ENCODE measurements at regions not wholly inside any gene's neighbourhood (a gene's known extent, or its start where the extent isn't known, plus 50 kb on each side); places are given as distances from the start of the nearest gene placed in this dataset.

DNA sequence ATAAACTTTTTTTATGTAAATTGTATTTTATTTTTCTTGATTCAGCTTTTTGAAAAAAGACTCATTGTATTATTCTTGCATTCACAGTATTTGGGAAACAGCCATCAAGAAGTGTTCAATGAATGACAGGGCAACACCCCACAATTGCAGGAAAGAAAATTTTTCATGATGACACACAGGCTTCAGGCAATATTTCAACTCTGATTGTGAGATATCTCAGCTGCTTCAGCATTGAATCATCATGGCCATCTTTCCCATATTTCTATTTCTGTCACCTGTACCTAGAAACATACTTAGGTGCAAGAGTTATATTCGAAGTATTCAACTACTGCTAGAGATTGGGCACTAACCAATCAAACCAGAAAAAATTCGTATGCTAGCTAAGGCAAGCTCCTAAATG, 446.0 kb downstream of the ISL1 start (continued):
- TF ChIP-seq, protein P1, sequence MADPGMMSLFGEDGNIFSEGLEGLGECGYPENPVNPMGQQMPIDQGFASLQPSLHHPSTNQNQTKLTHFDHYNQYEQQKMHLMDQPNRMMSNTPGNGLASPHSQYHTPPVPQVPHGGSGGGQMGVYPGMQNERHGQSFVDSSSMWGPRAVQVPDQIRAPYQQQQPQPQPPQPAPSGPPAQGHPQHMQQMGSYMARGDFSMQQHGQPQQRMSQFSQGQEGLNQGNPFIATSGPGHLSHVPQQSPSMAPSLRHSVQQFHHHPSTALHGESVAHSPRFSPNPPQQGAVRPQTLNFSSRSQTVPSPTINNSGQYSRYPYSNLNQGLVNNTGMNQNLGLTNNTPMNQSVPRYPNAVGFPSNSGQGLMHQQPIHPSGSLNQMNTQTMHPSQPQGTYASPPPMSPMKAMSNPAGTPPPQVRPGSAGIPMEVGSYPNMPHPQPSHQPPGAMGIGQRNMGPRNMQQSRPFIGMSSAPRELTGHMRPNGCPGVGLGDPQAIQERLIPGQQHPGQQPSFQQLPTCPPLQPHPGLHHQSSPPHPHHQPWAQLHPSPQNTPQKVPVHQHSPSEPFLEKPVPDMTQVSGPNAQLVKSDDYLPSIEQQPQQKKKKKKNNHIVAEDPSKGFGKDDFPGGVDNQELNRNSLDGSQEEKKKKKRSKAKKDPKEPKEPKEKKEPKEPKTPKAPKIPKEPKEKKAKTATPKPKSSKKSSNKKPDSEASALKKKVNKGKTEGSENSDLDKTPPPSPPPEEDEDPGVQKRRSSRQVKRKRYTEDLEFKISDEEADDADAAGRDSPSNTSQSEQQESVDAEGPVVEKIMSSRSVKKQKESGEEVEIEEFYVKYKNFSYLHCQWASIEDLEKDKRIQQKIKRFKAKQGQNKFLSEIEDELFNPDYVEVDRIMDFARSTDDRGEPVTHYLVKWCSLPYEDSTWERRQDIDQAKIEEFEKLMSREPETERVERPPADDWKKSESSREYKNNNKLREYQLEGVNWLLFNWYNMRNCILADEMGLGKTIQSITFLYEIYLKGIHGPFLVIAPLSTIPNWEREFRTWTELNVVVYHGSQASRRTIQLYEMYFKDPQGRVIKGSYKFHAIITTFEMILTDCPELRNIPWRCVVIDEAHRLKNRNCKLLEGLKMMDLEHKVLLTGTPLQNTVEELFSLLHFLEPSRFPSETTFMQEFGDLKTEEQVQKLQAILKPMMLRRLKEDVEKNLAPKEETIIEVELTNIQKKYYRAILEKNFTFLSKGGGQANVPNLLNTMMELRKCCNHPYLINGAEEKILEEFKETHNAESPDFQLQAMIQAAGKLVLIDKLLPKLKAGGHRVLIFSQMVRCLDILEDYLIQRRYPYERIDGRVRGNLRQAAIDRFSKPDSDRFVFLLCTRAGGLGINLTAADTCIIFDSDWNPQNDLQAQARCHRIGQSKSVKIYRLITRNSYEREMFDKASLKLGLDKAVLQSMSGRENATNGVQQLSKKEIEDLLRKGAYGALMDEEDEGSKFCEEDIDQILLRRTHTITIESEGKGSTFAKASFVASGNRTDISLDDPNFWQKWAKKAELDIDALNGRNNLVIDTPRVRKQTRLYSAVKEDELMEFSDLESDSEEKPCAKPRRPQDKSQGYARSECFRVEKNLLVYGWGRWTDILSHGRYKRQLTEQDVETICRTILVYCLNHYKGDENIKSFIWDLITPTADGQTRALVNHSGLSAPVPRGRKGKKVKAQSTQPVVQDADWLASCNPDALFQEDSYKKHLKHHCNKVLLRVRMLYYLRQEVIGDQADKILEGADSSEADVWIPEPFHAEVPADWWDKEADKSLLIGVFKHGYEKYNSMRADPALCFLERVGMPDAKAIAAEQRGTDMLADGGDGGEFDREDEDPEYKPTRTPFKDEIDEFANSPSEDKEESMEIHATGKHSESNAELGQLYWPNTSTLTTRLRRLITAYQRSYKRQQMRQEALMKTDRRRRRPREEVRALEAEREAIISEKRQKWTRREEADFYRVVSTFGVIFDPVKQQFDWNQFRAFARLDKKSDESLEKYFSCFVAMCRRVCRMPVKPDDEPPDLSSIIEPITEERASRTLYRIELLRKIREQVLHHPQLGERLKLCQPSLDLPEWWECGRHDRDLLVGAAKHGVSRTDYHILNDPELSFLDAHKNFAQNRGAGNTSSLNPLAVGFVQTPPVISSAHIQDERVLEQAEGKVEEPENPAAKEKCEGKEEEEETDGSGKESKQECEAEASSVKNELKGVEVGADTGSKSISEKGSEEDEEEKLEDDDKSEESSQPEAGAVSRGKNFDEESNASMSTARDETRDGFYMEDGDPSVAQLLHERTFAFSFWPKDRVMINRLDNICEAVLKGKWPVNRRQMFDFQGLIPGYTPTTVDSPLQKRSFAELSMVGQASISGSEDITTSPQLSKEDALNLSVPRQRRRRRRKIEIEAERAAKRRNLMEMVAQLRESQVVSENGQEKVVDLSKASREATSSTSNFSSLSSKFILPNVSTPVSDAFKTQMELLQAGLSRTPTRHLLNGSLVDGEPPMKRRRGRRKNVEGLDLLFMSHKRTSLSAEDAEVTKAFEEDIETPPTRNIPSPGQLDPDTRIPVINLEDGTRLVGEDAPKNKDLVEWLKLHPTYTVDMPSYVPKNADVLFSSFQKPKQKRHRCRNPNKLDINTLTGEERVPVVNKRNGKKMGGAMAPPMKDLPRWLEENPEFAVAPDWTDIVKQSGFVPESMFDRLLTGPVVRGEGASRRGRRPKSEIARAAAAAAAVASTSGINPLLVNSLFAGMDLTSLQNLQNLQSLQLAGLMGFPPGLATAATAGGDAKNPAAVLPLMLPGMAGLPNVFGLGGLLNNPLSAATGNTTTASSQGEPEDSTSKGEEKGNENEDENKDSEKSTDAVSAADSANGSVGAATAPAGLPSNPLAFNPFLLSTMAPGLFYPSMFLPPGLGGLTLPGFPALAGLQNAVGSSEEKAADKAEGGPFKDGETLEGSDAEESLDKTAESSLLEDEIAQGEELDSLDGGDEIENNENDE (IDR thresholded peaks at IDR 0.05; ENCODE audit: insufficient replicate concordance, low read length), result no peak
- TF ChIP-seq SRF (IDR thresholded peaks at IDR 0.05; ENCODE audit: low read depth, low read length), result no peak
- no peak for TF ChIP-seq USF2 (IDR thresholded peaks at IDR 0.05; ENCODE audit: low read length)
